Type B pancreatic cell (in vitro differentiated cells): ENCODE measurements at regions not wholly inside any gene's neighbourhood (a gene's known extent, or its start where the extent isn't known, plus 50 kb on each side); places are given as distances from the start of the nearest gene placed in this dataset.

Experiments used
- DNase-seq: peaks from one replicate; pipeline ENCODE4 v3.0.0; 2021; ENCODE audit warnings: mixed read lengths; ENCODE audit not compliant: unreplicated experiment; ENCODE audit errors: extremely low spot score
- H3K27ac Mint-ChIP-seq: 2 replicates; pipeline ENCODE4 v1.8.0; 2021; ENCODE audit warnings: mild to moderate bottlenecking, mixed read lengths
- H3K27me3 Mint-ChIP-seq: 2 replicates; pipeline ENCODE4 v1.8.0; 2021; ENCODE audit warnings: mixed read lengths
- H3K36me3 Mint-ChIP-seq: 2 replicates; pipeline ENCODE4 v1.8.0; 2021; ENCODE audit warnings: mixed read lengths
- H3K4me1 Mint-ChIP-seq: one replicate; pipeline ENCODE4 v1.8.0; 2021; ENCODE audit warnings: mixed read lengths; ENCODE audit not compliant: unreplicated experiment
- H3K4me3 Mint-ChIP-seq: 2 replicates; pipeline ENCODE4 v1.8.0; 2021; ENCODE audit warnings: mild to moderate bottlenecking, mixed read lengths
- H3K9me3 Mint-ChIP-seq: 2 replicates; pipeline ENCODE4 v1.8.0; 2021; ENCODE audit warnings: mixed read lengths
- TF ChIP-seq, protein P1 (sequence below): fragments of 200-600 bp; sonication (generic); conservative IDR thresholded peaks from 2 replicates; pipeline ENCODE4 v1.5.0; 2021; ENCODE audit warnings: antibody characterized with exemption, mild to moderate bottlenecking

- Mint-ChIP-seq H3K27ac (no peak overlapping the region), H3K4me3 (no peak overlapping the region), H3K27me3 (no peaks in the 10 kb centered on the region)
Observed at GRCh38 chr4:178142724-178143123, 700.5 kb upstream of the AGA start.

GRCh38 chr4:178148106-178148505 is 705.9 kb upstream of the AGA start:
- Mint-ChIP-seq H3K4me3 (no peak overlapping the region), H3K27me3 (no peaks in the 10 kb centered on the region), H3K9me3 (peaks cover 10% of the 10 kb centered on the region), H3K27ac (no peak overlapping the region), H3K36me3 (no peaks in the 10 kb centered on the region), H3K4me1 (peaks cover 4% of the 10 kb centered on the region)
- TF ChIP-seq, protein P1, sequence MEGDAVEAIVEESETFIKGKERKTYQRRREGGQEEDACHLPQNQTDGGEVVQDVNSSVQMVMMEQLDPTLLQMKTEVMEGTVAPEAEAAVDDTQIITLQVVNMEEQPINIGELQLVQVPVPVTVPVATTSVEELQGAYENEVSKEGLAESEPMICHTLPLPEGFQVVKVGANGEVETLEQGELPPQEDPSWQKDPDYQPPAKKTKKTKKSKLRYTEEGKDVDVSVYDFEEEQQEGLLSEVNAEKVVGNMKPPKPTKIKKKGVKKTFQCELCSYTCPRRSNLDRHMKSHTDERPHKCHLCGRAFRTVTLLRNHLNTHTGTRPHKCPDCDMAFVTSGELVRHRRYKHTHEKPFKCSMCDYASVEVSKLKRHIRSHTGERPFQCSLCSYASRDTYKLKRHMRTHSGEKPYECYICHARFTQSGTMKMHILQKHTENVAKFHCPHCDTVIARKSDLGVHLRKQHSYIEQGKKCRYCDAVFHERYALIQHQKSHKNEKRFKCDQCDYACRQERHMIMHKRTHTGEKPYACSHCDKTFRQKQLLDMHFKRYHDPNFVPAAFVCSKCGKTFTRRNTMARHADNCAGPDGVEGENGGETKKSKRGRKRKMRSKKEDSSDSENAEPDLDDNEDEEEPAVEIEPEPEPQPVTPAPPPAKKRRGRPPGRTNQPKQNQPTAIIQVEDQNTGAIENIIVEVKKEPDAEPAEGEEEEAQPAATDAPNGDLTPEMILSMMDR, result no peak
- no peak for DNase-seq

More at GRCh38 chr4:178142724-178143123, 700.5 kb upstream of the AGA start:
- Mint-ChIP-seq H3K36me3 (no peaks in the 10 kb centered on the region), H3K4me1 (no peaks in the 10 kb centered on the region), H3K9me3 (peaks cover 8% of the 10 kb centered on the region)
- TF ChIP-seq, protein P1, result no peak
- DNase-seq, result no peak

DNA sequence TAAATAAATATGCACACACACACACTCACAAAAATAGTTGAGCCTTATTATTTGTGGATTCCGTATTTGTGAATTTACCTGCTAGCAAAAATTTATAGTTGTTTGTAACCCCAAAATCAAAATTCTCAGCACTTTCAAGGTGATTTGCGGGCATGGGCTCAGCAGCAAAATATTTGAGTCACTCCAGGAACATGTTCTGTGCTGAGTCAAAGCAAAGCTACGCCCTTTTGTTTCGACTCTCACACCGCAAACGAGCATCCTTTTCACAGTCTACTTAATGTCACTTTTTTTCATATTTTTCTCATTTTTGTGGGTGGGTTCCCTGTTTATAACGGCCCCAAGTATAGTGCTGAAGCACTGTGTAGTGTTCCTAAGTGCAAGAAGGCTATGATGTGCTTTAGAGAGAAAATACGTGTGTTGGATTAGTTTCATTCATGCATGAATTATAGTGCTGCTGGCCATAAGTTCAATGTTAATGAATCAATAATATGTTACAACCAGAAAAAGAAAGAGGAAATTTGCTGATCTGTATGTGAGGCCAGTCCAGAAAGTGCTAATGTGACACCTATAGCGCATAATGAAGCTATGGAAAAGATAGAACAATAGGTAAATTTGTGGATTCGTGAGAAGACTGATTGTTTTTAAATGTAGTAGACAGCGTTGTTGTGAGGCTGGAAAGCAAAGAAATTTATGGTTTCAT is 723.2 kb upstream of the AGA start:
- H3K27me3 Mint-ChIP-seq, result no peaks in the 10 kb centered on the region
- no peak for DNase-seq
- no peaks in the 10 kb centered on the region for H3K4me1 Mint-ChIP-seq
- TF ChIP-seq, protein P1, result no peak
- peak overlapping the region; percentile 14 for H3K27ac Mint-ChIP-seq
- no peaks in the 10 kb centered on the region for H3K36me3 Mint-ChIP-seq
- H3K4me3 Mint-ChIP-seq, result peak overlapping the region; percentile 3
- no peaks in the 10 kb centered on the region for H3K9me3 Mint-ChIP-seq

GRCh38 chr4:178165951-178166308 is 723.7 kb upstream of the AGA start:
- Mint-ChIP-seq H3K27me3 (no peaks in the 10 kb centered on the region), H3K36me3 (no peaks in the 10 kb centered on the region), H3K9me3 (no peaks in the 10 kb centered on the region), H3K4me3 (peak overlapping the region; percentile 3), H3K27ac (peak overlapping the region; percentile 14), H3K4me1 (no peaks in the 10 kb centered on the region)
- DNase-seq, result no peak
- TF ChIP-seq, protein P1, result no peak

DNA sequence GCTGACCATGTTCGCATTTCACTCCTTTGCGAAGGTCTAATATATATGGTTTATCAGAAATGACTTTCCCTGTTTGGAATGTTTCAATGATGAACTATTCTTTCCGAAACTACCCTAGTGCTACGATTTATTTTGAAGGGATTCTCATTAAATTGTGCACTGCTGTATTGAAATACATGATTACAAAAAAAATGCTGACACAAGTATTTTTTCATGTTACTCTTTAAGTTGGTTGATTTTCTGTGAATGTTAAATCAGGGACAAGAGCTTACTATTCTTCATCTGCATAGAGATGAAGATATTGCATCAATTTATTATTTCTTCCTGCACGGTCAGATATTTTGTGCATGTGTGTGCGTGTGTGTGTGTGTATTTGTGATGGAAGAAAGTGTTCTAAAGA is 731.5 kb upstream of the AGA start:
- H3K4me3 Mint-ChIP-seq, result no peak overlapping the region
- H3K9me3 Mint-ChIP-seq, result no peaks in the 10 kb centered on the region
- DNase-seq, result no peak
- H3K4me1 Mint-ChIP-seq, result no peaks in the 10 kb centered on the region
- H3K27ac Mint-ChIP-seq, result no peak overlapping the region
- H3K36me3 Mint-ChIP-seq, result no peaks in the 10 kb centered on the region
- TF ChIP-seq, protein P1, result no peak
- H3K27me3 Mint-ChIP-seq, result no peaks in the 10 kb centered on the region
